ENCODE measurements at regions not wholly inside any gene's neighbourhood (a gene's known extent, or its start where the extent isn't known, plus 50 kb on each side); places are given as distances from the start of the nearest gene placed in this dataset.

- TF ChIP-seq POLR2AphosphoS5 (IDR thresholded peaks at IDR 0.05; ENCODE audit: low read depth, low read length): no peak
- no peak for TF ChIP-seq POLR2A (IDR thresholded peaks at IDR 0.05; ENCODE audit: low read depth, low read length)
Measured at GRCh38 chr16:55039511-55039910, 108.8 kb downstream of the IRX5 start.

All from GM12892 (cell line).